DND-41 (cell line): ENCODE measurements at regions not wholly inside any gene's neighbourhood (a gene's known extent, or its start where the extent isn't known, plus 50 kb on each side); places are given as distances from the start of the nearest gene placed in this dataset.

Experiments used
- EZH2 ChIP-seq: IDR thresholded peaks from 3 replicates; pipeline ENCODE4 v1.6.1; 2012; ENCODE audit warnings: borderline replicate concordance, low read depth, mild to moderate bottlenecking, moderate library complexity, low read length, inconsistent platforms; ENCODE audit not compliant: severe bottlenecking
- TF ChIP-seq, protein P1 (sequence below): IDR thresholded peaks from 2 replicates; pipeline ENCODE4 v1.5.1; 2012; ENCODE audit warnings: borderline replicate concordance, low read length, moderate library complexity, mild to moderate bottlenecking; ENCODE audit not compliant: poor library complexity, severe bottlenecking; ENCODE audit errors: extremely low read depth

DNA sequence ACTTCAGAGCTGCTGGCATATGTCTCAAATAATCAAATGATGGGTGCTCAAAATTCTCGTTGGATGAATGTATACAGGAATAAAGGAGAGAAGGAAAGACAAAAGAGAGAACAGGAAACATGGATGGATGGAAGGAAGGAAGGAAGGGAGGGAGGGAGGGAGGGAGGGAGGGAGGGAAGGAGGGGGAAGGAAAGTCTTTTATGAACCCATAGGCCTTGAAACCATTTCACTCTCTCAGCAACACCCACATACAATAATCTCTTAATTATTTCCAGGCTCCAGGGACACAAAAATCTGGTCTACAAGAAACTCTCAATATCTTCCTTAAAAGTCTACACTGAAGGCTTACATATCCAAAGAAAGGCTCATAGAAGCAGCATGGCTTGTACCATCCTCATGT is 363.4 kb upstream of the TMPO start:
- TF ChIP-seq, protein P1, sequence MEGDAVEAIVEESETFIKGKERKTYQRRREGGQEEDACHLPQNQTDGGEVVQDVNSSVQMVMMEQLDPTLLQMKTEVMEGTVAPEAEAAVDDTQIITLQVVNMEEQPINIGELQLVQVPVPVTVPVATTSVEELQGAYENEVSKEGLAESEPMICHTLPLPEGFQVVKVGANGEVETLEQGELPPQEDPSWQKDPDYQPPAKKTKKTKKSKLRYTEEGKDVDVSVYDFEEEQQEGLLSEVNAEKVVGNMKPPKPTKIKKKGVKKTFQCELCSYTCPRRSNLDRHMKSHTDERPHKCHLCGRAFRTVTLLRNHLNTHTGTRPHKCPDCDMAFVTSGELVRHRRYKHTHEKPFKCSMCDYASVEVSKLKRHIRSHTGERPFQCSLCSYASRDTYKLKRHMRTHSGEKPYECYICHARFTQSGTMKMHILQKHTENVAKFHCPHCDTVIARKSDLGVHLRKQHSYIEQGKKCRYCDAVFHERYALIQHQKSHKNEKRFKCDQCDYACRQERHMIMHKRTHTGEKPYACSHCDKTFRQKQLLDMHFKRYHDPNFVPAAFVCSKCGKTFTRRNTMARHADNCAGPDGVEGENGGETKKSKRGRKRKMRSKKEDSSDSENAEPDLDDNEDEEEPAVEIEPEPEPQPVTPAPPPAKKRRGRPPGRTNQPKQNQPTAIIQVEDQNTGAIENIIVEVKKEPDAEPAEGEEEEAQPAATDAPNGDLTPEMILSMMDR: no peak
- no peak for TF ChIP-seq EZH2
